ENCODE measurements at regions not wholly inside any gene's neighbourhood (a gene's known extent, or its start where the extent isn't known, plus 50 kb on each side); places are given as distances from the start of the nearest gene placed in this dataset.

DNA sequence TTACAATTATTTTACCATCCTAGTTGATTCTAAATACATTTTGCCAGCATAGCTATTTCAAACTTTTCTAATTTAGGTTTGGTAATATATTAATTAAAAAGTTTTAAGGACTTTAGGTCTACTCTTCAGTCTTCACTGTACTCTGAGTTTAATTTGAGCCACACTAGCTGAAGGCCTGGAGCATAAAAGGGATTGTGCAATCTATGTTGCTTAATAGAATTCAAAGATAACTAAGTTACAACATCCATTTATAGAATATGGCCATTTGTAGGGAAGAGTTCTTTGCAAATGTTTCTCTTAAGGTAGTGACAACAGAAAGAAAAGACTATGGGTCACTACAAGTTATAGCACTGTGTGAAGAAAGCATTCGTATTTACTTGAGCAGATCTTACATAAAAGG, 702.2 kb upstream of the NRXN1 start:
- WGBS (ENCODE audit: insufficient coverage, low coverage, low lambda C conversion rate, missing lambda C conversion rate), result 67% methylated on average over 1 of the region's 1 CpG
- TF ChIP-seq POLR2A (IDR thresholded peaks at IDR 0.05) (no peak), CTCF (IDR thresholded peaks at IDR 0.05) (no peak)
- Histone ChIP-seq H3K4me1 (no peaks in the 10 kb centered on the region), H3K27ac (no peak overlapping the region), H3K36me3 (no peaks in the 10 kb centered on the region), H3K27me3 (no peaks in the 10 kb centered on the region), H3K4me3 (no peak overlapping the region), H3K9me3 (no peaks in the 10 kb centered on the region)
- DNase-seq (no peak), ATAC-seq (peak; percentile 56 to 91 (median 80))
- intact Hi-C loops (cut with DNase I), result no loop called here

DNA sequence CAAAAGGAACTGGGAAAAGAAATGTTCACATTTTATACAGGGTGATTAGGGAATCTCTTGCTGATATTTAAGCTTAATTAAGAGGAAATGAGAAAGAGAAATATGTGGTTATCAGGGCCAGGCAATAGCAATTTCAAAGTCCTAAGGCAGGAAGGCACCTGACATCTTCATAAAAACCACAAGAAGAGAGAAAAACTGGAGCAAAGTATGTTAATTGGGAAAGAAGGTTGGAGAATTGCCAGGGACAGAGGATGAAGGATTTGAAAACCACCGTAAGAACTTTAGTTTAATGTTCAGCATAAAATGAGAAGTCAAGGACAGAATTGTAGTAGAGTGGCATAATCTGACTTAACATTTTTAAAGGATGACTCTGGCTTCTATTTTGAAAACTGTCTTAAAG, 691.8 kb upstream of the NRXN1 start:
- no peak overlapping the region for H3K4me3 ChIP-seq
- H3K4me1 ChIP-seq, result no peaks in the 10 kb centered on the region
- TF ChIP-seq POLR2A (IDR thresholded peaks at IDR 0.05) (no peak), CTCF (IDR thresholded peaks at IDR 0.05) (no peak)
- intact Hi-C loops (cut with DNase I), result no loop called here
- no peaks in the 10 kb centered on the region for H3K27me3 ChIP-seq
- H3K9me3 ChIP-seq, result no peaks in the 10 kb centered on the region
- WGBS (ENCODE audit: insufficient coverage, low coverage, low lambda C conversion rate, missing lambda C conversion rate), result 12% methylated on average over 1 of the region's 1 CpG
- ATAC-seq, result no peak
- no peak for DNase-seq
- no peak overlapping the region for H3K27ac ChIP-seq
- H3K36me3 ChIP-seq, result no peaks in the 10 kb centered on the region

DNA sequence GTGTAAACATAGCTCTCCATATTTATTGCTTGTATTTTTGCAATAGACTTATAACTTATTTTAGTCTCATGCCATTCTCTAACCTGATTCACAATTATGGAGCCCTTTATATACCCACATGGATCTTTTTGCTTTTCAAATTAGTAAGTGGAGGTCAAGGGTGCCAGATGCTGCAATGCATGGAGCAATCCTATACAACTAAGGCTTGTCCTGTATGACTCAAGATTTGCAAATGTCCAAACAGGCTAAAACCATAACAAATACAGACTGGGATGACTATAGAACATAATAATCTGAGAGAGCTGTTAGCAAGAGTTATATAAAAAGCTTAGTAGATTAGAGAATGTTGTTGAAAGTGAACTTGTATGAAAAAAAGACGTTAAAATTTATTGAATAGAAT, 690.4 kb upstream of the NRXN1 start:
- intact Hi-C loops (cut with DNase I), result no loop called here
- H3K27me3 ChIP-seq, result no peaks in the 10 kb centered on the region
- H3K27ac ChIP-seq, result no peak overlapping the region
- no peak for TF ChIP-seq POLR2A (IDR thresholded peaks at IDR 0.05)
- TF ChIP-seq CTCF (IDR thresholded peaks at IDR 0.05), result no peak
- H3K4me3 ChIP-seq, result no peak overlapping the region
- no peak for ATAC-seq
- H3K36me3 ChIP-seq, result no peaks in the 10 kb centered on the region
- no peaks in the 10 kb centered on the region for H3K4me1 ChIP-seq
- WGBS (ENCODE audit: insufficient coverage, low coverage, low lambda C conversion rate, missing lambda C conversion rate), result 62% methylated on average over 1 of the region's 1 CpG
- H3K9me3 ChIP-seq, result no peaks in the 10 kb centered on the region
- DNase-seq, result no peak

- ATAC-seq (peak in 1 of 4 donors; percentile 36), DNase-seq (no peak)
- H3K4me1 ChIP-seq, result no peaks in the 10 kb centered on the region
- WGBS (ENCODE audit: insufficient coverage, low coverage, low lambda C conversion rate, missing lambda C conversion rate), result 14% methylated on average over 1 of the region's 1 CpG
- no peak for TF ChIP-seq CTCF (IDR thresholded peaks at IDR 0.05)
- no peak for TF ChIP-seq POLR2A (IDR thresholded peaks at IDR 0.05)
- intact Hi-C loops (cut with DNase I), result no loop called here
- no peaks in the 10 kb centered on the region for H3K36me3 ChIP-seq
- no peak overlapping the region for H3K27ac ChIP-seq
- no peaks in the 10 kb centered on the region for H3K9me3 ChIP-seq
- H3K27me3 ChIP-seq, result no peaks in the 10 kb centered on the region
- no peak overlapping the region for H3K4me3 ChIP-seq
Measured at GRCh38 chr2:51720826-51721225, 688.9 kb upstream of the NRXN1 start.

DNA sequence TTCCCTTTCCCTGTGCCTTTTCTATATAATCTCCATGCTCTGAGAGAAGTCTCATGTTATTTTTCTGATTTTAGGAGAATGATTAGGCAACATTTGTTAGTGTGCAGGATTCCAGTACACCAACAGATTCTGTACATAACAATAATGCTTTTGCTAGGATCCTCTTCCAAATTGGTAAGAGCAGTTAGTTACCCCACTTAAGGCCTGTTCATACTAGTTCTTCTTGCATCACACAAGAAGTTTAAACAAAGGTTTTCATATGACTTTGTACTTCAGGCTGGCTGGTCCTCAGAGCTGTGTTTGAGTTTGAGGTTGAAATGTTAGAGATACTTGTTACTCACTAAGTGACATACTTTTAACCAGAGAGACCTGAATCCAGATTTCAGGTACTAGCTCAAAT, 686.9 kb upstream of the NRXN1 start:
- no peak for ATAC-seq
- Histone ChIP-seq H3K27ac (no peak overlapping the region), H3K27me3 (no peaks in the 10 kb centered on the region)

More for the DNA sequence above, 686.9 kb upstream of the NRXN1 start:
- Histone ChIP-seq H3K4me3 (no peak overlapping the region), H3K4me1 (no peaks in the 10 kb centered on the region), H3K9me3 (no peaks in the 10 kb centered on the region), H3K36me3 (no peaks in the 10 kb centered on the region)
- DNase-seq, result no peak
- intact Hi-C loops (cut with DNase I), result no loop called here
- TF ChIP-seq POLR2A (IDR thresholded peaks at IDR 0.05) (no peak), CTCF (IDR thresholded peaks at IDR 0.05) (no peak)

Measured in right lobe of liver (tissue), 6 donors.